ENCODE measurements at regions not wholly inside any gene's neighbourhood (a gene's known extent, or its start where the extent isn't known, plus 50 kb on each side); places are given as distances from the start of the nearest gene placed in this dataset.

DNA sequence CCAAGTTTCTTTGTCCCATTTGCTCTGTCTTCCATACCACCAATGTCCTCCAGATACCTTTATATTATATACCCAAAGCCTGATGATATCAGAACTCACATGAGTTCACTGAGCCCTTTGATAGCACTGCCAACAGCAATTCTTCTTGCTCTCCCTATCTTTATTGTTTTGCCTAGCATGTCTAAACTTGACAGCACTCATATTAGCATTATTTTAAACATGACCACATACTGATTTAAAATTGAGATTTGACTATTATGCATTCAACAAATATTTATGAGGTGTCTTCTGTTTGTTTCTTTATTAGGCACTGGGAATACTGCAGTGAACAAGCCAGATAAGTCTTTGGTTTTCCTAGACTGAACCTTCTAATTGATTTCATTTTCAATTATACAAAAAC is 587.3 kb upstream of the GCFC2 start:
- H3K4me3 ChIP-seq (ENCODE audit: insufficient read depth, low read length, poor library complexity, severe bottlenecking): no peak overlapping the region
- no peaks in the 10 kb centered on the region for H3K27me3 ChIP-seq (ENCODE audit: low read length)
- no peaks in the 10 kb centered on the region for H3K36me3 ChIP-seq (ENCODE audit: low read length)
- no peaks in the 10 kb centered on the region for H3K79me2 ChIP-seq (ENCODE audit: insufficient read depth, low read length)
- H3K9me3 ChIP-seq (ENCODE audit: insufficient read depth, low read length): no peaks in the 10 kb centered on the region
- H3F3A ChIP-seq (ENCODE audit: insufficient read depth): no peaks in the 10 kb centered on the region
- H4K20me1 ChIP-seq (ENCODE audit: low read depth, low read length): no peaks in the 10 kb centered on the region
- no peak overlapping the region for H2AFZ ChIP-seq (ENCODE audit: low read depth, low read length, severe bottlenecking)
- H3K9ac ChIP-seq (ENCODE audit: low read length): no peak overlapping the region
- H3K4me2 ChIP-seq (ENCODE audit: low read depth, low read length, poor library complexity, severe bottlenecking): no peak overlapping the region
- H3K9me2 ChIP-seq (replicated peaks; ENCODE audit: insufficient read depth, low read length): no peaks in the 10 kb centered on the region
- TF ChIP-seq, protein P1, sequence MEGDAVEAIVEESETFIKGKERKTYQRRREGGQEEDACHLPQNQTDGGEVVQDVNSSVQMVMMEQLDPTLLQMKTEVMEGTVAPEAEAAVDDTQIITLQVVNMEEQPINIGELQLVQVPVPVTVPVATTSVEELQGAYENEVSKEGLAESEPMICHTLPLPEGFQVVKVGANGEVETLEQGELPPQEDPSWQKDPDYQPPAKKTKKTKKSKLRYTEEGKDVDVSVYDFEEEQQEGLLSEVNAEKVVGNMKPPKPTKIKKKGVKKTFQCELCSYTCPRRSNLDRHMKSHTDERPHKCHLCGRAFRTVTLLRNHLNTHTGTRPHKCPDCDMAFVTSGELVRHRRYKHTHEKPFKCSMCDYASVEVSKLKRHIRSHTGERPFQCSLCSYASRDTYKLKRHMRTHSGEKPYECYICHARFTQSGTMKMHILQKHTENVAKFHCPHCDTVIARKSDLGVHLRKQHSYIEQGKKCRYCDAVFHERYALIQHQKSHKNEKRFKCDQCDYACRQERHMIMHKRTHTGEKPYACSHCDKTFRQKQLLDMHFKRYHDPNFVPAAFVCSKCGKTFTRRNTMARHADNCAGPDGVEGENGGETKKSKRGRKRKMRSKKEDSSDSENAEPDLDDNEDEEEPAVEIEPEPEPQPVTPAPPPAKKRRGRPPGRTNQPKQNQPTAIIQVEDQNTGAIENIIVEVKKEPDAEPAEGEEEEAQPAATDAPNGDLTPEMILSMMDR (IDR thresholded peaks at IDR 0.05; ENCODE audit: insufficient read depth, low read length, poor library complexity, severe bottlenecking): no peak
- TF ChIP-seq EZH2phosphoT487 (conservative IDR thresholded peaks at IDR 0.05; ENCODE audit: low read length): no peak
- H3K27ac ChIP-seq (ENCODE audit: low read depth, low read length): no peak overlapping the region

DNA sequence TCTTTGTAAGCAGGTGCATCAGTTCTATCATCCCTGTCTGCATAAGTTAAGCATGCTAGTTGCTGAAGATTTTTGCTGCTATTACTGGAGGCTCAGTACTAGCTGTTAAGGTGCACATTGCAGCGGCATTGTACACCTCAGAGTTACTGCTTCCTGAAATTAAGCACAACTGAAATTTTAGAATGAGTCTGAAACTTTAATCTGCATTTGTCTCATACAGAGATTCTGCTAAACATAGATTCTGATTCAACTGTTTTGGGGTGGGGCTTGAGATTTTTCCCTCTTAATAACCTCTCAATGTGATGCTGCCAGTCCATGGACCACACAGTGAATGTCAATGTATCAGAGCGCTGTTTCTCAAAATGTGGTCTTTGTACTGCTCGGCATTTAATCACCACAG is 585.7 kb upstream of the GCFC2 start:
- no peaks in the 10 kb centered on the region for H3K27me3 ChIP-seq (ENCODE audit: low read length)
- no peaks in the 10 kb centered on the region for H4K20me1 ChIP-seq (ENCODE audit: low read depth, low read length)
- H3K36me3 ChIP-seq (ENCODE audit: low read length): no peaks in the 10 kb centered on the region
- TF ChIP-seq, protein P1 (IDR thresholded peaks at IDR 0.05; ENCODE audit: insufficient read depth, low read length, poor library complexity, severe bottlenecking): no peak
- no peak for TF ChIP-seq EZH2phosphoT487 (conservative IDR thresholded peaks at IDR 0.05; ENCODE audit: low read length)
- no peak overlapping the region for H3K4me2 ChIP-seq (ENCODE audit: low read depth, low read length, poor library complexity, severe bottlenecking)
- H3K4me3 ChIP-seq (ENCODE audit: insufficient read depth, low read length, poor library complexity, severe bottlenecking): no peak overlapping the region
- H3K27ac ChIP-seq (ENCODE audit: low read depth, low read length): no peak overlapping the region
- H3F3A ChIP-seq (ENCODE audit: insufficient read depth): no peaks in the 10 kb centered on the region
- no peaks in the 10 kb centered on the region for H3K9me2 ChIP-seq (replicated peaks; ENCODE audit: insufficient read depth, low read length)
- no peak overlapping the region for H2AFZ ChIP-seq (ENCODE audit: low read depth, low read length, severe bottlenecking)
- H3K79me2 ChIP-seq (ENCODE audit: insufficient read depth, low read length): no peaks in the 10 kb centered on the region
- H3K9me3 ChIP-seq (ENCODE audit: insufficient read depth, low read length): no peaks in the 10 kb centered on the region
- H3K9ac ChIP-seq (ENCODE audit: low read length): no peak overlapping the region

DNA sequence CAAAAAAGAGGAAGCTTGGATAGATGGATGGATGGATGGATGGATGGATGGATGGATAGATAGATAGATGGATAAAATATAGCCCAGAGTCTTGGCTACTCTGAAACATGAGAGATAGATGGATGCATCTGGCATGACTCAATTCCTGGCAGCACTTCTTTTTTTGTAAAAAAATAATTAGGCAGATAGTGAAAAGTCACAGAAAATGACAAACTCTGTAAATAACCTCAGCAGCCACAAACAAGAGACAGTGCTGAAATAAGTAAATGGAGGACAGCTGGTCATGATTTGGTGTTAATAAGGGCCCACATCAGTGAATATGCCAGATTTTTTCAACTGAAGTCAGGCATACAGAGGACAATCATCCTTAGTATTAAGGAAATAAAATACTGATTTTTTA is 585.0 kb upstream of the GCFC2 start:
- no peak overlapping the region for H3K27ac ChIP-seq (ENCODE audit: low read depth, low read length)
- no peak overlapping the region for H3K4me2 ChIP-seq (ENCODE audit: low read depth, low read length, poor library complexity, severe bottlenecking)
- H3K27me3 ChIP-seq (ENCODE audit: low read length): no peaks in the 10 kb centered on the region
- H2AFZ ChIP-seq (ENCODE audit: low read depth, low read length, severe bottlenecking): no peak overlapping the region
- TF ChIP-seq, protein P1 (IDR thresholded peaks at IDR 0.05; ENCODE audit: insufficient read depth, low read length, poor library complexity, severe bottlenecking): no peak
- no peak for TF ChIP-seq EZH2phosphoT487 (conservative IDR thresholded peaks at IDR 0.05; ENCODE audit: low read length)
- no peaks in the 10 kb centered on the region for H4K20me1 ChIP-seq (ENCODE audit: low read depth, low read length)
- H3K79me2 ChIP-seq (ENCODE audit: insufficient read depth, low read length): no peaks in the 10 kb centered on the region
- no peak overlapping the region for H3K4me3 ChIP-seq (ENCODE audit: insufficient read depth, low read length, poor library complexity, severe bottlenecking)
- H3K9me2 ChIP-seq (replicated peaks; ENCODE audit: insufficient read depth, low read length): no peaks in the 10 kb centered on the region
- no peaks in the 10 kb centered on the region for H3F3A ChIP-seq (ENCODE audit: insufficient read depth)
- no peaks in the 10 kb centered on the region for H3K9me3 ChIP-seq (ENCODE audit: insufficient read depth, low read length)
- no peaks in the 10 kb centered on the region for H3K36me3 ChIP-seq (ENCODE audit: low read length)
- no peak overlapping the region for H3K9ac ChIP-seq (ENCODE audit: low read length)

DNA sequence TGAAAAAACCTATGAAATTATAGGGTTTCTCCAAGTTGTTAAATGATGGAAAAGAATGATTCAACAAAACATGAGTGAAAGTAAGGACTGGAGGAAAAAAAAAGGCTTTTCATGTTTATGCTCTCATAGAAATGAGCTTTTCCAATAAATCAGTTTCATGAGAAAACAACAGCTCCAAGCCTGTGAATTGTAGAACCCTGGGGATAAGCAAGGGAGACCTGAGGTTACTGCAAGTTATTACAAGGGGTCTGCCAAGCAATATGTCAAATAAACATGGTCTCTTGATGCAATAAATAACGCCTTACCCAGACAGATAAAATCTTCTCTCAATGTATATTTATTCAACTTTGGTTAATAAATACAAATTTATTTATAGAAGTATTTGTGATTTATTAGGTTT is 577.9 kb upstream of the GCFC2 start:
- Histone ChIP-seq H3K4me3 (ENCODE audit: insufficient read depth, low read length, poor library complexity, severe bottlenecking) (no peak overlapping the region), H2AFZ (ENCODE audit: low read depth, low read length, severe bottlenecking) (no peak overlapping the region), H3K27me3 (ENCODE audit: low read length) (no peaks in the 10 kb centered on the region), H3K9me2 (replicated peaks; ENCODE audit: insufficient read depth, low read length) (no peaks in the 10 kb centered on the region), H3K9ac (ENCODE audit: low read length) (no peak overlapping the region), H3K4me2 (ENCODE audit: low read depth, low read length, poor library complexity, severe bottlenecking) (no peak overlapping the region), H3K9me3 (ENCODE audit: insufficient read depth, low read length) (no peaks in the 10 kb centered on the region), H3K36me3 (ENCODE audit: low read length) (no peaks in the 10 kb centered on the region), H4K20me1 (ENCODE audit: low read depth, low read length) (no peaks in the 10 kb centered on the region), H3K79me2 (ENCODE audit: insufficient read depth, low read length) (no peaks in the 10 kb centered on the region), H3F3A (ENCODE audit: insufficient read depth) (no peaks in the 10 kb centered on the region), H3K27ac (ENCODE audit: low read depth, low read length) (no peak overlapping the region)
- TF ChIP-seq, protein P1 (IDR thresholded peaks at IDR 0.05; ENCODE audit: insufficient read depth, low read length, poor library complexity, severe bottlenecking): no peak
- no peak for TF ChIP-seq EZH2phosphoT487 (conservative IDR thresholded peaks at IDR 0.05; ENCODE audit: low read length)
